H9 (cell line): ENCODE measurements at regions not wholly inside any gene's neighbourhood (a gene's known extent, or its start where the extent isn't known, plus 50 kb on each side); places are given as distances from the start of the nearest gene placed in this dataset.

Source experiments
- DNase-seq: peaks from one replicate; pipeline ENCODE4 v3.0.0-alpha.2; 2017
- H2AFZ ChIP-seq: one replicate; pipeline ENCODE4 v1.6.1; 2013; ENCODE audit warnings: mild to moderate bottlenecking, low read length, control low read depth, moderate library complexity
- H2AK5ac ChIP-seq: 2 replicates; pipeline ENCODE4 v1.6.1; 2013; ENCODE audit warnings: low read length, control low read depth, mixed read lengths; ENCODE audit not compliant: insufficient read length
- H2BK120ac ChIP-seq: one replicate; pipeline ENCODE4 v1.6.1; 2013; ENCODE audit warnings: low read depth, mild to moderate bottlenecking, low read length, control low read depth, inconsistent platforms; ENCODE audit not compliant: poor library complexity, severe bottlenecking
- H2BK12ac ChIP-seq: 2 replicates; pipeline ENCODE4 v1.6.1; 2013; ENCODE audit warnings: low read length, control low read depth, mixed read lengths, low read depth; ENCODE audit not compliant: insufficient read length
- H2BK15ac ChIP-seq: 2 replicates; pipeline ENCODE4 v1.6.1; 2013; ENCODE audit warnings: low read depth, low read length, control low read depth
- H2BK20ac ChIP-seq: one replicate; pipeline ENCODE4 v1.6.1; 2013; ENCODE audit warnings: low read depth, mild to moderate bottlenecking, low read length, control low read depth, inconsistent platforms; ENCODE audit not compliant: poor library complexity, severe bottlenecking
- H2BK5ac ChIP-seq: 2 replicates; pipeline ENCODE4 v1.6.1; 2013; ENCODE audit warnings: low read length, control low read depth, mixed read lengths; ENCODE audit not compliant: insufficient read length
- H3K14ac ChIP-seq: 2 replicates; pipeline ENCODE4 v1.6.1; 2013; ENCODE audit warnings: low read length, control low read depth; ENCODE audit not compliant: insufficient read depth
- H3K18ac ChIP-seq: 2 replicates; pipeline ENCODE4 v1.6.1; 2013; ENCODE audit warnings: low read depth, mild to moderate bottlenecking, mixed read lengths, low read length, control low read depth; ENCODE audit not compliant: insufficient read length
- H3K23ac ChIP-seq: 2 replicates; pipeline ENCODE4 v1.6.1; 2013; ENCODE audit warnings: low read length, control low read depth, mixed read lengths, low read depth; ENCODE audit not compliant: insufficient read length
- H3K23me2 ChIP-seq: 2 replicates; pipeline ENCODE4 v1.6.1; 2013; ENCODE audit warnings: low read depth, mild to moderate bottlenecking, mixed read lengths, low read length, control low read depth; ENCODE audit not compliant: insufficient read length, poor library complexity, severe bottlenecking
- H3K27ac ChIP-seq: 2 replicates; pipeline ENCODE4 v1.5.1; 2013; ENCODE audit warnings: low read length, control low read depth, mixed read lengths, low read depth; ENCODE audit not compliant: insufficient read length
- H3K27me3 ChIP-seq: 2 replicates; pipeline ENCODE4 v1.6.1; 2013; ENCODE audit warnings: low read length, control low read depth, inconsistent platforms; ENCODE audit not compliant: insufficient read depth
- H3K4ac ChIP-seq: 2 replicates; pipeline ENCODE4 v1.6.1; 2013; ENCODE audit warnings: low read depth, mild to moderate bottlenecking, control low read depth, inconsistent platforms, low read length, moderate library complexity
- H3K4me1 ChIP-seq: 2 replicates; pipeline ENCODE4 v1.6.1; 2013; ENCODE audit warnings: low read length, control low read depth, inconsistent platforms; ENCODE audit not compliant: insufficient read depth
- H3K4me2 ChIP-seq: 2 replicates; pipeline ENCODE4 v1.6.1; 2013; ENCODE audit warnings: low read length, control low read depth, mixed read lengths; ENCODE audit not compliant: insufficient read length, insufficient read depth
- H3K56ac ChIP-seq: 2 replicates; pipeline ENCODE4 v1.6.1; 2013; ENCODE audit warnings: low read depth, mild to moderate bottlenecking, mixed read lengths, low read length, control low read depth; ENCODE audit not compliant: insufficient read length
- H3K79me1 ChIP-seq: 2 replicates; pipeline ENCODE4 v1.6.1; 2013; ENCODE audit warnings: low read depth, mild to moderate bottlenecking, moderate library complexity, low read length, control low read depth, inconsistent platforms; ENCODE audit not compliant: insufficient read depth, poor library complexity, severe bottlenecking
- H3K79me2 ChIP-seq: 2 replicates; pipeline ENCODE4 v1.6.1; 2013; ENCODE audit warnings: low read length, control low read depth, inconsistent platforms; ENCODE audit not compliant: insufficient read depth
- H3K9ac ChIP-seq: 2 replicates; pipeline ENCODE4 v1.6.1; 2013; ENCODE audit warnings: low read length, control low read depth, mixed read lengths; ENCODE audit not compliant: insufficient read length; ENCODE audit errors: extremely low read depth
- H3K9me3 ChIP-seq: one replicate; pipeline ENCODE4 v1.6.1; 2013; ENCODE audit warnings: low read depth, low read length, inconsistent platforms; ENCODE audit not compliant: control insufficient read depth
- H3T11ph ChIP-seq: one replicate; pipeline ENCODE4 v1.6.1; 2013; ENCODE audit warnings: mild to moderate bottlenecking, low read length, control low read depth, inconsistent platforms
- H4K20me1 ChIP-seq: one replicate; pipeline ENCODE4 v1.6.1; 2013; ENCODE audit not compliant: control insufficient read depth, insufficient read length, insufficient read depth
- H4K5ac ChIP-seq: 2 replicates; pipeline ENCODE4 v1.6.1; 2013; ENCODE audit warnings: low read depth, mild to moderate bottlenecking, mixed read lengths, low read length, control low read depth; ENCODE audit not compliant: insufficient read length
- H4K8ac ChIP-seq: replicated peaks from 2 replicates; pipeline ENCODE4 v1.6.1; 2013; ENCODE audit warnings: low read length, control low read depth, mixed read lengths, low read depth; ENCODE audit not compliant: insufficient read length
- H4K91ac ChIP-seq: 2 replicates; pipeline ENCODE4 v1.6.1; 2013; ENCODE audit warnings: low read depth, mild to moderate bottlenecking, moderate library complexity, mixed read lengths, low read length, control low read depth; ENCODE audit not compliant: insufficient read length
- H3K27ac Mint-ChIP-seq, 3 experiments: 2 replicates in 2 of 3; 3 replicates in 1 of 3; pipeline ENCODE4 v1.8.0; 2020 to 2021; ENCODE audit warnings: mixed read lengths in 3 of 3, mild to moderate bottlenecking in 1 of 3, moderate library complexity in 1 of 3
- H3K27me3 Mint-ChIP-seq: 2 replicates; pipeline ENCODE4 v1.8.0; 2021; ENCODE audit warnings: low read depth, mild to moderate bottlenecking, moderate library complexity, mixed read lengths
- H3K36me3 Mint-ChIP-seq, 3 experiments: 2 replicates in 2 of 3; 3 replicates in 1 of 3; pipeline ENCODE4 v1.8.0; 2020 to 2021; ENCODE audit warnings: low read depth in 3 of 3, mixed read lengths in 3 of 3; ENCODE audit not compliant: insufficient read depth in 1 of 3
- H3K4me1 Mint-ChIP-seq, 2 experiments: 2 replicates each; pipeline ENCODE4 v1.8.0; 2020; ENCODE audit warnings: mixed read lengths in 2 of 2
- H3K4me3 Mint-ChIP-seq, 2 experiments: 2 replicates in 1 of 2; 3 replicates in 1 of 2; pipeline ENCODE4 v1.8.0; 2020 to 2021; ENCODE audit warnings: mild to moderate bottlenecking in 2 of 2, mixed read lengths in 2 of 2, moderate library complexity in 1 of 2
- H3K9me3 Mint-ChIP-seq, 2 experiments: 2 replicates in 1 of 2; 3 replicates in 1 of 2; pipeline ENCODE4 v1.8.0; 2020; ENCODE audit warnings: mild to moderate bottlenecking in 2 of 2, mixed read lengths in 2 of 2, moderate library complexity in 1 of 2
- WGBS: extraction: QIAGEN DNeasy Blood & Tissue Kit; methylation state at CpG from one replicate; pipeline ENCODE4 v1.1.7; 2013; ENCODE audit warnings: missing lambda C conversion rate, low lambda C conversion rate, mixed read lengths; ENCODE audit not compliant: insufficient read length; ENCODE audit errors: extremely low coverage; 5-methylcytosine and 5-hydroxymethylcytosine counted together
- TF ChIP-seq, protein P1 (sequence below): fragments of 200-600 bp; sonication (generic); conservative IDR thresholded peaks from 3 replicates; pipeline ENCODE4 v1.8.0; 2021; ENCODE audit warnings: antibody characterized with exemption, mild to moderate bottlenecking

DNA sequence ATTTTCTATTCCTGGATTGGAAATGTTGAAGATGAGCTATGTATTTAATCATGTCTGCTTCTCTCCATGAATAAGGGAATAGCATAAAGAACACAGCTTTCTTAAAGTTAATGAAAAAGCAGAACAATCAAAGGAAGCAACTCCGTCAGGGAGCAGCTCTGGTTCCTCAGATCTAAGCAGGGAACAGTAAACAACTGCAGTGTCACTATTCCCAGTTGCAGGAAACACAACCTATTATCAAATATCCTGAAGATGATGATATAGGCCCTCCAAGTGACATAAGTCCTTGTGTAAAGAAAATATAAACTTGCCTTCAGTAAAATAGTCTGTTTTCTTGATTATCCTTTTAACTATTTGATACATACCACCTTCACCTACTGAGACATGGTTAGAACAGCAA, 228.1 kb downstream of the KCNC2 start:
- no peak overlapping the region for H3K14ac ChIP-seq
- H2BK5ac ChIP-seq, result no peak overlapping the region
- H3K27me3 ChIP-seq, result no peaks in the 10 kb centered on the region
- H3K79me1 ChIP-seq, result no peaks in the 10 kb centered on the region
- Mint-ChIP-seq H3K4me1 (no peaks in the 10 kb centered on the region), H3K27me3 (no peaks in the 10 kb centered on the region; the same call in 1 of the 2 replicates), H3K4me3 (no peak overlapping the region), H3K9me3 (no peaks in the 10 kb centered on the region), H3K36me3 (no peaks in the 10 kb centered on the region), H3K27ac (no peak overlapping the region)
- H2BK20ac ChIP-seq, result no peak overlapping the region
- no peaks in the 10 kb centered on the region for H3K23me2 ChIP-seq
- no peaks in the 10 kb centered on the region for H3K9me3 ChIP-seq
- no peak overlapping the region for H4K8ac ChIP-seq
- H4K20me1 ChIP-seq, result no peaks in the 10 kb centered on the region
- H2BK12ac ChIP-seq, result no peak overlapping the region
- no peak overlapping the region for H3K27ac ChIP-seq
- no peak overlapping the region for H3K18ac ChIP-seq
- no peak overlapping the region for H3K23ac ChIP-seq
- H4K5ac ChIP-seq, result no peak overlapping the region
- no peak overlapping the region for H3T11ph ChIP-seq
- no peak overlapping the region for H3K9ac ChIP-seq
- no peak overlapping the region for H3K56ac ChIP-seq
- no peak overlapping the region for H4K91ac ChIP-seq
- no peak overlapping the region for H2AFZ ChIP-seq
- H3K4me2 ChIP-seq, result no peak overlapping the region
- no peak overlapping the region for H2BK15ac ChIP-seq
- no peak overlapping the region for H3K4ac ChIP-seq
- H3K4me1 ChIP-seq, result no peaks in the 10 kb centered on the region
- no peak overlapping the region for H2BK120ac ChIP-seq
- no peak overlapping the region for H2AK5ac ChIP-seq
- no peak for DNase-seq
- H3K79me2 ChIP-seq, result no peaks in the 10 kb centered on the region
- TF ChIP-seq, protein P1, sequence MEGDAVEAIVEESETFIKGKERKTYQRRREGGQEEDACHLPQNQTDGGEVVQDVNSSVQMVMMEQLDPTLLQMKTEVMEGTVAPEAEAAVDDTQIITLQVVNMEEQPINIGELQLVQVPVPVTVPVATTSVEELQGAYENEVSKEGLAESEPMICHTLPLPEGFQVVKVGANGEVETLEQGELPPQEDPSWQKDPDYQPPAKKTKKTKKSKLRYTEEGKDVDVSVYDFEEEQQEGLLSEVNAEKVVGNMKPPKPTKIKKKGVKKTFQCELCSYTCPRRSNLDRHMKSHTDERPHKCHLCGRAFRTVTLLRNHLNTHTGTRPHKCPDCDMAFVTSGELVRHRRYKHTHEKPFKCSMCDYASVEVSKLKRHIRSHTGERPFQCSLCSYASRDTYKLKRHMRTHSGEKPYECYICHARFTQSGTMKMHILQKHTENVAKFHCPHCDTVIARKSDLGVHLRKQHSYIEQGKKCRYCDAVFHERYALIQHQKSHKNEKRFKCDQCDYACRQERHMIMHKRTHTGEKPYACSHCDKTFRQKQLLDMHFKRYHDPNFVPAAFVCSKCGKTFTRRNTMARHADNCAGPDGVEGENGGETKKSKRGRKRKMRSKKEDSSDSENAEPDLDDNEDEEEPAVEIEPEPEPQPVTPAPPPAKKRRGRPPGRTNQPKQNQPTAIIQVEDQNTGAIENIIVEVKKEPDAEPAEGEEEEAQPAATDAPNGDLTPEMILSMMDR, result no peak
- WGBS, result no CpG with 5 or more reads among the region's 1 CpG
